Activated CD4-positive, alpha-beta T cell treated with anti-CD3 and anti-CD28 coated beads, Interleukin-2, amount 10 ng/mL, durations not matched to agents 24 days and 14 days (primary cell): ENCODE measurements at regions not wholly inside any gene's neighbourhood (a gene's known extent, or its start where the extent isn't known, plus 50 kb on each side); places are given as distances from the start of the nearest gene placed in this dataset.

ENCODE experiments used
- DNase-seq: peaks from one replicate; pipeline ENCODE4 v3.0.0; 2022
- H3K27ac Mint-ChIP-seq: one replicate; pipeline ENCODE4 v1.8.0; 2022; ENCODE audit warnings: mild to moderate bottlenecking, mixed read lengths
- H3K27me3 Mint-ChIP-seq: one replicate; pipeline ENCODE4 v1.8.0; 2022; ENCODE audit warnings: mixed read lengths
- H3K36me3 Mint-ChIP-seq: one replicate; pipeline ENCODE4 v1.8.0; 2022; ENCODE audit warnings: low read depth, mild to moderate bottlenecking, mixed read lengths
- H3K4me1 Mint-ChIP-seq: one replicate; pipeline ENCODE4 v1.8.0; 2021; ENCODE audit warnings: mixed read lengths
- H3K4me3 Mint-ChIP-seq: one replicate; pipeline ENCODE4 v1.8.0; 2022; ENCODE audit warnings: mild to moderate bottlenecking, moderate library complexity, mixed read lengths
- H3K9me3 Mint-ChIP-seq: one replicate; pipeline ENCODE4 v1.8.0; 2021; ENCODE audit warnings: mixed read lengths
- intact Hi-C: fragments of 100-400 bp; cut with micrococcal nuclease; formaldehyde crosslinking; loops from one replicate; pipeline ENCODE4 v1.15.1; 2023

GRCh38 chr18:47422524-47422923, 171.1 kb upstream of the SKOR2 start:
- Mint-ChIP-seq H3K4me1 (no peaks in the 10 kb centered on the region), H3K4me3 (no peak overlapping the region)

GRCh38 chr18:47420130-47420529, 168.7 kb upstream of the SKOR2 start:
- H3K9me3 Mint-ChIP-seq: no peaks in the 10 kb centered on the region
- no peak overlapping the region for H3K4me3 Mint-ChIP-seq

More at GRCh38 chr18:47422524-47422923, 171.1 kb upstream of the SKOR2 start:
- DNase-seq: no peak
- intact Hi-C loops: no loop called here
- H3K27me3 Mint-ChIP-seq: peaks cover 16% of the 10 kb centered on the region
- H3K36me3 Mint-ChIP-seq: no peaks in the 10 kb centered on the region
- H3K27ac Mint-ChIP-seq: no peak overlapping the region
- no peaks in the 10 kb centered on the region for H3K9me3 Mint-ChIP-seq

GRCh38 chr18:47418746-47419145, 167.3 kb upstream of the SKOR2 start:
- Mint-ChIP-seq H3K36me3 (no peaks in the 10 kb centered on the region), H3K27me3 (peaks cover 22% of the 10 kb centered on the region), H3K9me3 (no peaks in the 10 kb centered on the region), H3K27ac (no peak overlapping the region), H3K4me1 (peaks cover 2% of the 10 kb centered on the region), H3K4me3 (no peak overlapping the region)
- intact Hi-C loops: no loop called here
- no peak for DNase-seq

More at GRCh38 chr18:47420130-47420529, 168.7 kb upstream of the SKOR2 start:
- H3K27me3 Mint-ChIP-seq: peaks cover 22% of the 10 kb centered on the region
- no peak for DNase-seq
- intact Hi-C loops: no loop called here
- H3K27ac Mint-ChIP-seq: no peak overlapping the region
- H3K36me3 Mint-ChIP-seq: no peaks in the 10 kb centered on the region
- peaks cover 2% of the 10 kb centered on the region for H3K4me1 Mint-ChIP-seq

GRCh38 chr18:47417807-47418206, 166.3 kb upstream of the SKOR2 start:
- peaks cover 2% of the 10 kb centered on the region for H3K4me1 Mint-ChIP-seq
- intact Hi-C loops: no loop called here
- H3K9me3 Mint-ChIP-seq: no peaks in the 10 kb centered on the region
- no peaks in the 10 kb centered on the region for H3K36me3 Mint-ChIP-seq
- no peak overlapping the region for H3K4me3 Mint-ChIP-seq
- no peak for DNase-seq
- no peak overlapping the region for H3K27ac Mint-ChIP-seq
- peaks cover 22% of the 10 kb centered on the region for H3K27me3 Mint-ChIP-seq

GRCh38 chr18:47415881-47416280, 164.4 kb upstream of the SKOR2 start:
- Mint-ChIP-seq H3K27ac (no peak overlapping the region), H3K9me3 (no peaks in the 10 kb centered on the region)

GRCh38 chr18:47413327-47413726, 161.9 kb upstream of the SKOR2 start:
- no peaks in the 10 kb centered on the region for H3K9me3 Mint-ChIP-seq
- no peak overlapping the region for H3K27ac Mint-ChIP-seq
- H3K4me3 Mint-ChIP-seq: no peak overlapping the region
- intact Hi-C loops: no loop called here
- no peak for DNase-seq
- H3K36me3 Mint-ChIP-seq: no peaks in the 10 kb centered on the region
- peaks cover 6% of the 10 kb centered on the region for H3K27me3 Mint-ChIP-seq
- peaks cover 2% of the 10 kb centered on the region for H3K4me1 Mint-ChIP-seq

More at GRCh38 chr18:47415881-47416280, 164.4 kb upstream of the SKOR2 start:
- Mint-ChIP-seq H3K36me3 (no peaks in the 10 kb centered on the region), H3K4me1 (peaks cover 2% of the 10 kb centered on the region), H3K27me3 (peaks cover 19% of the 10 kb centered on the region), H3K4me3 (no peak overlapping the region)
- intact Hi-C loops: no loop called here
- no peak for DNase-seq

GRCh38 chr18:47412924-47413323, 161.5 kb upstream of the SKOR2 start:
- Mint-ChIP-seq H3K36me3 (no peaks in the 10 kb centered on the region), H3K4me3 (no peak overlapping the region), H3K27ac (no peak overlapping the region)

GRCh38 chr18:47411159-47411558, 159.7 kb upstream of the SKOR2 start:
- no peaks in the 10 kb centered on the region for H3K9me3 Mint-ChIP-seq
- peaks cover 2% of the 10 kb centered on the region for H3K4me1 Mint-ChIP-seq

More at GRCh38 chr18:47412924-47413323, 161.5 kb upstream of the SKOR2 start:
- Mint-ChIP-seq H3K27me3 (peaks cover 6% of the 10 kb centered on the region), H3K4me1 (peaks cover 2% of the 10 kb centered on the region), H3K9me3 (no peaks in the 10 kb centered on the region)
- intact Hi-C loops: no loop called here
- no peak for DNase-seq

GRCh38 chr18:47410139-47410538, 158.7 kb upstream of the SKOR2 start:
- H3K27me3 Mint-ChIP-seq: no peaks in the 10 kb centered on the region
- intact Hi-C loops: no loop called here
- no peak overlapping the region for H3K4me3 Mint-ChIP-seq
- no peaks in the 10 kb centered on the region for H3K9me3 Mint-ChIP-seq
- DNase-seq: no peak
- no peaks in the 10 kb centered on the region for H3K36me3 Mint-ChIP-seq
- H3K4me1 Mint-ChIP-seq: no peaks in the 10 kb centered on the region
- H3K27ac Mint-ChIP-seq: no peak overlapping the region

More at GRCh38 chr18:47411159-47411558, 159.7 kb upstream of the SKOR2 start:
- no peak overlapping the region for H3K27ac Mint-ChIP-seq
- no peak for DNase-seq
- no peaks in the 10 kb centered on the region for H3K36me3 Mint-ChIP-seq
- intact Hi-C loops: no loop called here
- H3K27me3 Mint-ChIP-seq: peaks cover 3% of the 10 kb centered on the region
- H3K4me3 Mint-ChIP-seq: no peak overlapping the region

- Mint-ChIP-seq H3K4me1 (no peaks in the 10 kb centered on the region), H3K36me3 (no peaks in the 10 kb centered on the region), H3K27ac (no peak overlapping the region), H3K9me3 (no peaks in the 10 kb centered on the region), H3K27me3 (no peaks in the 10 kb centered on the region), H3K4me3 (no peak overlapping the region)
- DNase-seq: no peak
- intact Hi-C loops: no loop called here
These were observed 158.1 kb upstream of the SKOR2 start for GRCh38 chr18:47409519-47409918.

- H3K9me3 Mint-ChIP-seq: no peaks in the 10 kb centered on the region
- intact Hi-C loops: no loop called here
- H3K4me3 Mint-ChIP-seq: no peak overlapping the region
- no peak for DNase-seq
- H3K27ac Mint-ChIP-seq: no peak overlapping the region
- no peaks in the 10 kb centered on the region for H3K4me1 Mint-ChIP-seq
- no peaks in the 10 kb centered on the region for H3K27me3 Mint-ChIP-seq
- no peaks in the 10 kb centered on the region for H3K36me3 Mint-ChIP-seq
These were observed 156.3 kb upstream of the SKOR2 start for GRCh38 chr18:47407736-47408135.

- Mint-ChIP-seq H3K4me1 (no peaks in the 10 kb centered on the region), H3K27ac (no peak overlapping the region), H3K27me3 (no peaks in the 10 kb centered on the region), H3K4me3 (no peak overlapping the region), H3K36me3 (no peaks in the 10 kb centered on the region), H3K9me3 (no peaks in the 10 kb centered on the region)
- intact Hi-C loops: no loop called here
- DNase-seq: no peak
These were observed 153.4 kb upstream of the SKOR2 start for GRCh38 chr18:47404845-47405244.

GRCh38 chr18:47403949-47404348, 152.5 kb upstream of the SKOR2 start:
- Mint-ChIP-seq H3K36me3 (no peaks in the 10 kb centered on the region), H3K27me3 (no peaks in the 10 kb centered on the region), H3K27ac (no peak overlapping the region), H3K4me1 (no peaks in the 10 kb centered on the region), H3K9me3 (no peaks in the 10 kb centered on the region), H3K4me3 (no peak overlapping the region)
- intact Hi-C loops: no loop called here
- DNase-seq: no peak

- Mint-ChIP-seq H3K27me3 (no peaks in the 10 kb centered on the region), H3K4me3 (no peak overlapping the region), H3K36me3 (no peaks in the 10 kb centered on the region), H3K4me1 (no peaks in the 10 kb centered on the region), H3K9me3 (no peaks in the 10 kb centered on the region), H3K27ac (no peak overlapping the region)
- intact Hi-C loops: no loop called here
- no peak for DNase-seq
These were observed 151.9 kb upstream of the SKOR2 start for GRCh38 chr18:47403317-47403716.

GRCh38 chr18:47399475-47399874, 148.0 kb upstream of the SKOR2 start:
- Mint-ChIP-seq H3K4me1 (no peaks in the 10 kb centered on the region), H3K4me3 (no peak overlapping the region)
- DNase-seq: no peak

More at GRCh38 chr18:47399475-47399874, 148.0 kb upstream of the SKOR2 start:
- H3K27me3 Mint-ChIP-seq: no peaks in the 10 kb centered on the region
- no peaks in the 10 kb centered on the region for H3K9me3 Mint-ChIP-seq
- H3K36me3 Mint-ChIP-seq: no peaks in the 10 kb centered on the region
- intact Hi-C loops: loop anchor here (5.0 kb wide), 1 partner anchor 348 kb away; no protein-coding TSS in a partner anchor
- no peak overlapping the region for H3K27ac Mint-ChIP-seq
